ENCODE measurements at regions not wholly inside any gene's neighbourhood (a gene's known extent, or its start where the extent isn't known, plus 50 kb on each side); places are given as distances from the start of the nearest gene placed in this dataset.

- Histone ChIP-seq H3K4me3 (replicated peaks; ENCODE audit: low read depth, low read length) (no peak overlapping the region), H3K27me3 (replicated peaks; ENCODE audit: control insufficient read depth, insufficient read depth, low read length) (no peaks in the 10 kb centered on the region), H3K36me3 (ENCODE audit: control insufficient read depth, insufficient read depth, low read length) (no peaks in the 10 kb centered on the region)
- no peak for TF ChIP-seq CTCF (IDR thresholded peaks at IDR 0.05; ENCODE audit: insufficient read depth, low read length, poor library complexity, severe bottlenecking)
- no peak for DNase-seq (ENCODE audit: extremely low read depth, insufficient read length)
Measured at GRCh38 chrX:21056622-21057021, 317.6 kb upstream of the CNKSR2 start.

GRCh38 chrX:21047034-21047455 is 327.2 kb upstream of the CNKSR2 start:
- Histone ChIP-seq H3K27me3 (replicated peaks; ENCODE audit: control insufficient read depth, insufficient read depth, low read length) (no peaks in the 10 kb centered on the region), H3K4me3 (replicated peaks; ENCODE audit: low read depth, low read length) (no peak overlapping the region), H3K36me3 (ENCODE audit: control insufficient read depth, insufficient read depth, low read length) (no peaks in the 10 kb centered on the region)
- DNase-seq (ENCODE audit: extremely low read depth, insufficient read length), result no peak
- TF ChIP-seq CTCF (IDR thresholded peaks at IDR 0.05; ENCODE audit: insufficient read depth, low read length, poor library complexity, severe bottlenecking), result no peak

GRCh38 chrX:21014326-21014725 is 359.9 kb upstream of the CNKSR2 start:
- no peaks in the 10 kb centered on the region for H3K36me3 ChIP-seq (ENCODE audit: control insufficient read depth, insufficient read depth, low read length)
- H3K27me3 ChIP-seq (replicated peaks; ENCODE audit: control insufficient read depth, insufficient read depth, low read length), result no peaks in the 10 kb centered on the region
- no peak for TF ChIP-seq CTCF (IDR thresholded peaks at IDR 0.05; ENCODE audit: insufficient read depth, low read length, poor library complexity, severe bottlenecking)
- no peak for DNase-seq (ENCODE audit: extremely low read depth, insufficient read length)
- no peak overlapping the region for H3K4me3 ChIP-seq (replicated peaks; ENCODE audit: low read depth, low read length)

- H3K27me3 ChIP-seq (replicated peaks; ENCODE audit: control insufficient read depth, insufficient read depth, low read length), result no peaks in the 10 kb centered on the region
- no peak for TF ChIP-seq CTCF (IDR thresholded peaks at IDR 0.05; ENCODE audit: insufficient read depth, low read length, poor library complexity, severe bottlenecking)
- no peak for DNase-seq (ENCODE audit: extremely low read depth, insufficient read length)
- no peaks in the 10 kb centered on the region for H3K36me3 ChIP-seq (ENCODE audit: control insufficient read depth, insufficient read depth, low read length)
- H3K4me3 ChIP-seq (replicated peaks; ENCODE audit: low read depth, low read length), result no peak overlapping the region
Measured at GRCh38 chrX:21004835-21005234, 369.4 kb upstream of the CNKSR2 start.

GRCh38 chrX:20995829-20996228 is 378.4 kb upstream of the CNKSR2 start:
- no peak for DNase-seq (ENCODE audit: extremely low read depth, insufficient read length)
- no peak for TF ChIP-seq CTCF (IDR thresholded peaks at IDR 0.05; ENCODE audit: insufficient read depth, low read length, poor library complexity, severe bottlenecking)
- no peak overlapping the region for H3K4me3 ChIP-seq (replicated peaks; ENCODE audit: low read depth, low read length)
- no peaks in the 10 kb centered on the region for H3K27me3 ChIP-seq (replicated peaks; ENCODE audit: control insufficient read depth, insufficient read depth, low read length)
- no peaks in the 10 kb centered on the region for H3K36me3 ChIP-seq (ENCODE audit: control insufficient read depth, insufficient read depth, low read length)

GRCh38 chrX:20989361-20989760 is 384.9 kb upstream of the CNKSR2 start:
- DNase-seq (ENCODE audit: extremely low read depth, insufficient read length), result no peak
- Histone ChIP-seq H3K36me3 (ENCODE audit: control insufficient read depth, insufficient read depth, low read length) (no peaks in the 10 kb centered on the region), H3K27me3 (replicated peaks; ENCODE audit: control insufficient read depth, insufficient read depth, low read length) (no peaks in the 10 kb centered on the region), H3K4me3 (replicated peaks; ENCODE audit: low read depth, low read length) (no peak overlapping the region)
- TF ChIP-seq CTCF (IDR thresholded peaks at IDR 0.05; ENCODE audit: insufficient read depth, low read length, poor library complexity, severe bottlenecking), result no peak
